ENCODE measurements at regions not wholly inside any gene's neighbourhood (a gene's known extent, or its start where the extent isn't known, plus 50 kb on each side); places are given as distances from the start of the nearest gene placed in this dataset.
"Not testable (repeated sequence)": the region's sequence is repeated elsewhere in the genome, so short reads cannot be mapped to it uniquely, and the experiment has no call there.

DNA sequence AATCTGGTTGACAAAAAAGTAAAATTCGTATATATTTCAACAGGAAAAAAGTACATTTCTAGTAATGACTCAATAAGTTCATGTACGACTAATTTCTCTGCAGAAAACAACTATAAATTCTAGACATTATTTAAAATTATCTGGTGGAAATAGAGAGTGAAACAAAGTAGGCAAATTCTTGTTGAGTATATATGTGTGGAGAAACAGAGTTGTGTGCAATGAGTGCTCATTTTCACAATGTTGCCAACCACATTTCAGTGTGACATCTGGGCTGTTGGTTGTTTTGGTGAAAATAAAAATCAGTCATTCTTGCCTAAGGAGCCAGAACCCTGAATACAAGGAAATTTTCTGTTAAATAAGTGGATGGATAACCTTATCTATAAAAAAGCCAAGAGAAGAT lies 372.0 kb upstream of the NDST4 start:
- H3K4me3 ChIP-seq (replicated peaks; ENCODE audit: insufficient read depth, low read length), result no peak overlapping the region
- no peak for DNase-seq (ENCODE audit: low read depth in 1 of 2, low spot score in 1 of 2)
- no peak overlapping the region for H3K27ac ChIP-seq (replicated peaks)
- TF ChIP-seq, protein P1, sequence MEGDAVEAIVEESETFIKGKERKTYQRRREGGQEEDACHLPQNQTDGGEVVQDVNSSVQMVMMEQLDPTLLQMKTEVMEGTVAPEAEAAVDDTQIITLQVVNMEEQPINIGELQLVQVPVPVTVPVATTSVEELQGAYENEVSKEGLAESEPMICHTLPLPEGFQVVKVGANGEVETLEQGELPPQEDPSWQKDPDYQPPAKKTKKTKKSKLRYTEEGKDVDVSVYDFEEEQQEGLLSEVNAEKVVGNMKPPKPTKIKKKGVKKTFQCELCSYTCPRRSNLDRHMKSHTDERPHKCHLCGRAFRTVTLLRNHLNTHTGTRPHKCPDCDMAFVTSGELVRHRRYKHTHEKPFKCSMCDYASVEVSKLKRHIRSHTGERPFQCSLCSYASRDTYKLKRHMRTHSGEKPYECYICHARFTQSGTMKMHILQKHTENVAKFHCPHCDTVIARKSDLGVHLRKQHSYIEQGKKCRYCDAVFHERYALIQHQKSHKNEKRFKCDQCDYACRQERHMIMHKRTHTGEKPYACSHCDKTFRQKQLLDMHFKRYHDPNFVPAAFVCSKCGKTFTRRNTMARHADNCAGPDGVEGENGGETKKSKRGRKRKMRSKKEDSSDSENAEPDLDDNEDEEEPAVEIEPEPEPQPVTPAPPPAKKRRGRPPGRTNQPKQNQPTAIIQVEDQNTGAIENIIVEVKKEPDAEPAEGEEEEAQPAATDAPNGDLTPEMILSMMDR (IDR thresholded peaks at IDR 0.05; ENCODE audit: insufficient read depth, low read length), result no peak
- TF ChIP-seq POLR2AphosphoS5 (IDR thresholded peaks at IDR 0.05; ENCODE audit: low read depth), result no peak
- no peak for TF ChIP-seq GABPA (IDR thresholded peaks at IDR 0.05; ENCODE audit: low read depth)
- TF ChIP-seq, protein P2, sequence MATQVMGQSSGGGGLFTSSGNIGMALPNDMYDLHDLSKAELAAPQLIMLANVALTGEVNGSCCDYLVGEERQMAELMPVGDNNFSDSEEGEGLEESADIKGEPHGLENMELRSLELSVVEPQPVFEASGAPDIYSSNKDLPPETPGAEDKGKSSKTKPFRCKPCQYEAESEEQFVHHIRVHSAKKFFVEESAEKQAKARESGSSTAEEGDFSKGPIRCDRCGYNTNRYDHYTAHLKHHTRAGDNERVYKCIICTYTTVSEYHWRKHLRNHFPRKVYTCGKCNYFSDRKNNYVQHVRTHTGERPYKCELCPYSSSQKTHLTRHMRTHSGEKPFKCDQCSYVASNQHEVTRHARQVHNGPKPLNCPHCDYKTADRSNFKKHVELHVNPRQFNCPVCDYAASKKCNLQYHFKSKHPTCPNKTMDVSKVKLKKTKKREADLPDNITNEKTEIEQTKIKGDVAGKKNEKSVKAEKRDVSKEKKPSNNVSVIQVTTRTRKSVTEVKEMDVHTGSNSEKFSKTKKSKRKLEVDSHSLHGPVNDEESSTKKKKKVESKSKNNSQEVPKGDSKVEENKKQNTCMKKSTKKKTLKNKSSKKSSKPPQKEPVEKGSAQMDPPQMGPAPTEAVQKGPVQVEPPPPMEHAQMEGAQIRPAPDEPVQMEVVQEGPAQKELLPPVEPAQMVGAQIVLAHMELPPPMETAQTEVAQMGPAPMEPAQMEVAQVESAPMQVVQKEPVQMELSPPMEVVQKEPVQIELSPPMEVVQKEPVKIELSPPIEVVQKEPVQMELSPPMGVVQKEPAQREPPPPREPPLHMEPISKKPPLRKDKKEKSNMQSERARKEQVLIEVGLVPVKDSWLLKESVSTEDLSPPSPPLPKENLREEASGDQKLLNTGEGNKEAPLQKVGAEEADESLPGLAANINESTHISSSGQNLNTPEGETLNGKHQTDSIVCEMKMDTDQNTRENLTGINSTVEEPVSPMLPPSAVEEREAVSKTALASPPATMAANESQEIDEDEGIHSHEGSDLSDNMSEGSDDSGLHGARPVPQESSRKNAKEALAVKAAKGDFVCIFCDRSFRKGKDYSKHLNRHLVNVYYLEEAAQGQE (IDR thresholded peaks at IDR 0.05; ENCODE audit: insufficient replicate concordance, low read depth), result no peak
- no peak for TF ChIP-seq SPI1 (IDR thresholded peaks at IDR 0.05; ENCODE audit: borderline replicate concordance, low read depth)
- no peaks in the 10 kb centered on the region for H3K27me3 ChIP-seq (ENCODE audit: insufficient read depth, poor library complexity, severe bottlenecking)

DNA sequence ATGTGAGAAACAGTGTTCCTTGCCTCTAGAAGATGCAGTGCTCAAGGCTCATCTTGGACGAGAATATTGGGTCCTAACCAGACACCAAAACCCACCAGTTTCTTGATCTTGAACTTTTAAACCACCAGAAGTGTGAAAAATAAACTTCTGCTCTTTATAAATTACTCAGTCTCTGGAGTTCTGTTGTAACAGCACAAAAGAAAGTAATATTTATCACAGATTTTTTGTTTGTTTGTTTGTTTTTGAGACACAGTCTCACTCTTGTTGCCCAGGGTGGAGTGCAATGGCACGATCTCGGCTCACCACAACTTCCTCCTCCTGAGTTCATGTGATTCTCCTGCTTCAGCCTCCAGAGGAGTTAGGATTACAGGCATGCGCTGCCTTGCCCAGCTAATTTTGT lies 371.1 kb upstream of the NDST4 start:
- Histone ChIP-seq H3K27ac (replicated peaks) (no peak overlapping the region), H3K4me3 (replicated peaks; ENCODE audit: insufficient read depth, low read length) (no peak overlapping the region), H3K27me3 (ENCODE audit: insufficient read depth, poor library complexity, severe bottlenecking) (no peaks in the 10 kb centered on the region)
- no peak for TF ChIP-seq SPI1 (IDR thresholded peaks at IDR 0.05; ENCODE audit: borderline replicate concordance, low read depth)
- no peak for TF ChIP-seq POLR2AphosphoS5 (IDR thresholded peaks at IDR 0.05; ENCODE audit: low read depth)
- TF ChIP-seq, protein P2 (IDR thresholded peaks at IDR 0.05; ENCODE audit: insufficient replicate concordance, low read depth), result no peak
- no peak for TF ChIP-seq GABPA (IDR thresholded peaks at IDR 0.05; ENCODE audit: low read depth)
- TF ChIP-seq, protein P1 (IDR thresholded peaks at IDR 0.05; ENCODE audit: insufficient read depth, low read length), result no peak
- DNase-seq (ENCODE audit: low read depth in 1 of 2, low spot score in 1 of 2), result peak in 1 of 2 experiments; percentile 45

DNA sequence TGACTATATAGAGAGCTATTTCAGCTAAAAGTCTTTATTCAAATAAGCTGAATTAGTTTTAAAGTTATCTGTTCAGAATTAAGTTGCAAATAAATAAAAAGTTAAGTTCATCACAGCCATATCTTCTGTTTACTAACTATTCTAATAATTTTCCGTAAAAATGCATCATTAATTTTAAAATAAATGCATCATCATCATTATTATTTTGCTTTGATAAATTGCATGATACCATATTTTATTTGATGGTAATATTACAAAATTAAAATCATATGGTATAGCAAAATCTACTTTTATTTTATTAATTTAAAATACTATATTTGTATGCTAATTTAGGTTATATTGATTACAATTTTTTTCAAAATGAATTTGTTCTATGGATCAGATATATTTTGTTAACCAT lies 357.3 kb upstream of the NDST4 start:
- DNase-seq (ENCODE audit: low read depth in 1 of 2, low spot score in 1 of 2), result no peak
- H3K27ac ChIP-seq (replicated peaks), result no peak overlapping the region
- no peaks in the 10 kb centered on the region for H3K27me3 ChIP-seq (ENCODE audit: insufficient read depth, poor library complexity, severe bottlenecking)
- no peak overlapping the region for H3K4me3 ChIP-seq (replicated peaks; ENCODE audit: insufficient read depth, low read length)
- TF ChIP-seq SPI1 (IDR thresholded peaks at IDR 0.05; ENCODE audit: borderline replicate concordance, low read depth) (no peak), POLR2AphosphoS5 (IDR thresholded peaks at IDR 0.05; ENCODE audit: low read depth) (no peak), GABPA (IDR thresholded peaks at IDR 0.05; ENCODE audit: low read depth) (no peak)
- TF ChIP-seq, protein P1 (IDR thresholded peaks at IDR 0.05; ENCODE audit: insufficient read depth, low read length), result no peak
- TF ChIP-seq, protein P2 (IDR thresholded peaks at IDR 0.05; ENCODE audit: insufficient replicate concordance, low read depth), result no peak

DNA sequence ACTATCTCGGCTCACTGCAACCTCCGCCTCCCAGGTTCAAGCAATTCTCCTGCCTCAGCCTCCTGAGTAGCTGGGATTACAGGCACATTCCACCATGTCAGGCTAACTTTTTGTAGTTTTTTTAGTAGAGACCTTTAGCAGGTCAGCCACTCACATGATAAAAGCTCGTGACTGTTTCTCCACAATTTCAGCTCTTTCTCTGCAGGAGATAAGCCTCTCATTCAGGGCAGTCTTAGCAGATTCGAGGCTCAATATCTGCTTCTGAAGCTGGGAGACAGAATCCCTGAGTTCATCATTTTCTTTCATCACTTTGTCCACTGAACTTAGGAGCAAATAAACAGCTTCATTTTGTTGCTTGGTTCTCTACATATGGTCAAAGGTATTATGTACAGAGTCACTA lies 345.9 kb upstream of the NDST4 start:
- H3K4me3 ChIP-seq (replicated peaks; ENCODE audit: insufficient read depth, low read length); DNase-seq (ENCODE audit: low read depth in 1 of 2, low spot score in 1 of 2); H3K27me3 ChIP-seq (ENCODE audit: insufficient read depth, poor library complexity, severe bottlenecking); H3K27ac ChIP-seq (replicated peaks): not testable (repeated sequence)

Measured in HL-60 (cell line).